ENCODE measurements at regions not wholly inside any gene's neighbourhood (a gene's known extent, or its start where the extent isn't known, plus 50 kb on each side); places are given as distances from the start of the nearest gene placed in this dataset.
A peak's percentile ranks its signal among the peaks of the same experiment; 100 is the strongest.
"Not testable (repeated sequence)": the region's sequence is repeated elsewhere in the genome, so short reads cannot be mapped to it uniquely, and the experiment has no call there.

GRCh38 chr10:34058845-34059614, 724.6 kb upstream of the NRP1 start:
- H3K9me3 ChIP-seq, result peaks cover 18% of the 10 kb centered on the region
- intact Hi-C loops (cut with DNase I, micrococcal nuclease), result no loop called here
- H3K4me3 ChIP-seq, result no peak overlapping the region
- ATAC-seq, result no peak
- DNase-seq, result no peak
- no peaks in the 10 kb centered on the region for H3K36me3 ChIP-seq (ENCODE audit: low read depth)
- no peaks in the 10 kb centered on the region for H3K4me1 ChIP-seq (ENCODE audit: low read depth)
- no peak for TF ChIP-seq CTCF (IDR thresholded peaks at IDR 0.05)

- H3K36me3 ChIP-seq (ENCODE audit: low read depth); H3K9me3 ChIP-seq; H3K4me1 ChIP-seq (ENCODE audit: low read depth); intact Hi-C loops (cut with DNase I, micrococcal nuclease); ATAC-seq; H3K4me3 ChIP-seq: not testable (repeated sequence)
- peak in 1 of 3 donors; percentile 52 for DNase-seq
Measured at GRCh38 chr10:34055410-34055985, 721.0 kb upstream of the NRP1 start.

DNA sequence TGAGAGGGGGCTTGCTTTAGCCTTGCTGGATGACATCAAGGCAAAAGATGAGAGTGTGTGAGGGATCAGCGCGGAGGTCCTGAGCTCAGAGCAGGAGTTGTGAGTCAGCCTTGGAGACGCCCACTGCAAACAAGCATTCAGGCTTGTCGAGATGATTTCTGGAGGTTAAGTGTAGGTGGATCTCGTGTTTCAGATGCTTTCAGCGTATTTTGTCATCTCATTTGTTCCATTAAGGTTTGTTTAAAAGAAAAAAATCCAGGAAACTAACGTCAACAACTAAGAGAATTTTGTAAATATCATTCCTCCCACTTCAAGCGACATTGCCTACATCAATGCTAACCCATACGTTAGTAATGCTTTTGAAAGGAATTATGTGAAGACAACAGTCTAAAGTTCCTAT, 715.4 kb upstream of the NRP1 start:
- ATAC-seq (no peak), DNase-seq (no peak)
- H3K4me3 ChIP-seq, result no peak overlapping the region
- no peak for TF ChIP-seq CTCF (IDR thresholded peaks at IDR 0.05)
- no peaks in the 10 kb centered on the region for H3K4me1 ChIP-seq (ENCODE audit: low read depth)
- no peaks in the 10 kb centered on the region for H3K9me3 ChIP-seq
- no peaks in the 10 kb centered on the region for H3K36me3 ChIP-seq (ENCODE audit: low read depth)
- intact Hi-C loops (cut with DNase I, micrococcal nuclease), result no loop called here

- Histone ChIP-seq H3K4me3 (no peak overlapping the region), H3K4me1 (ENCODE audit: low read depth) (no peaks in the 10 kb centered on the region), H3K36me3 (ENCODE audit: low read depth) (no peaks in the 10 kb centered on the region), H3K9me3 (no peaks in the 10 kb centered on the region)
- DNase-seq (no peak), ATAC-seq (no peak)
- intact Hi-C loops (cut with DNase I, micrococcal nuclease), result no loop called here
- TF ChIP-seq CTCF (IDR thresholded peaks at IDR 0.05), result no peak
Measured at GRCh38 chr10:34049469-34049868, 715.0 kb upstream of the NRP1 start.

GRCh38 chr10:34047389-34047788, 712.9 kb upstream of the NRP1 start:
- no peaks in the 10 kb centered on the region for H3K4me1 ChIP-seq (ENCODE audit: low read depth)
- H3K4me3 ChIP-seq, result no peak overlapping the region
- no peaks in the 10 kb centered on the region for H3K9me3 ChIP-seq
- ATAC-seq (no peak), DNase-seq (no peak)
- intact Hi-C loops (cut with DNase I, micrococcal nuclease), result no loop called here
- no peak for TF ChIP-seq CTCF (IDR thresholded peaks at IDR 0.05)
- H3K36me3 ChIP-seq (ENCODE audit: low read depth), result no peaks in the 10 kb centered on the region

- no peaks in the 10 kb centered on the region for H3K36me3 ChIP-seq (ENCODE audit: low read depth)
- H3K4me3 ChIP-seq, result no peak overlapping the region
- no peak for TF ChIP-seq CTCF (IDR thresholded peaks at IDR 0.05)
- intact Hi-C loops (cut with DNase I, micrococcal nuclease), result no loop called here
- no peak for ATAC-seq
- H3K4me1 ChIP-seq (ENCODE audit: low read depth), result no peaks in the 10 kb centered on the region
- H3K9me3 ChIP-seq, result no peaks in the 10 kb centered on the region
- DNase-seq, result peak in 1 of 3 donors; percentile 7
Measured at GRCh38 chr10:34046506-34047034, 712.1 kb upstream of the NRP1 start.

Measured in mucosa of descending colon (tissue), 3 donors.